Thyroid gland (tissue), 4 donors: ENCODE measurements at regions not wholly inside any gene's neighbourhood (a gene's known extent, or its start where the extent isn't known, plus 50 kb on each side); places are given as distances from the start of the nearest gene placed in this dataset.

ENCODE experiments used
- DNase-seq, 2 donors: peaks; one replicate each; pipeline ENCODE4 v3.0.0-alpha.2; 2019
- H3K27ac ChIP-seq, 3 donors: fragments of 200-600 bp; sonication (generic); 1 replicate in 2 of 3; 2 replicates in 1 of 3; pipeline ENCODE4 v1.5.1; 2016 to 2019; ENCODE audit warnings: mild to moderate bottlenecking in 1 of 3, moderate library complexity in 1 of 3
- H3K27me3 ChIP-seq: fragments of 200-600 bp; sonication (generic); one replicate; pipeline ENCODE4 v1.5.1; 2019
- H3K36me3 ChIP-seq, 2 donors: fragments of 200-600 bp; sonication (generic); one replicate each; pipeline ENCODE4 v1.5.1; 2016 to 2019
- H3K4me1 ChIP-seq, 2 donors: fragments of 200-600 bp; sonication (generic); one replicate each; pipeline ENCODE4 v1.5.1; 2017 to 2019
- H3K4me3 ChIP-seq, 3 donors: fragments of 200-600 bp; sonication (generic); replicated peaks in 1 of 3; 1 replicate in 2 of 3; 2 replicates in 1 of 3; pipeline ENCODE4 v1.5.1; 2016; ENCODE audit warnings: mild to moderate bottlenecking in 1 of 3
- H3K9me3 ChIP-seq: fragments of 200-600 bp; sonication (generic); one replicate; pipeline ENCODE4 v1.5.1; 2017
- POLR2A ChIP-seq, 2 donors: fragments of 450-650 bp; IDR thresholded peaks; one replicate each; pipeline ENCODE4 v1.6.1; 2017; ENCODE audit warnings: antibody characterized with exemption in 2 of 2, mild to moderate bottlenecking in 2 of 2, moderate library complexity in 1 of 2
- WGBS, 2 donors: methylation state at CpG; one replicate each; pipeline ENCODE4 v1.1.5; 2017; 5-methylcytosine and 5-hydroxymethylcytosine counted together
- intact Hi-C: fragments of 100-400 bp; cut with DNase I; formaldehyde crosslinking; loops from one replicate; pipeline ENCODE4 v1.15.1; 2023
- TF ChIP-seq, protein P1 (sequence below), 6 experiments: fragments of 200-600 bp in 3 of 6; fragments of 450-650 bp in 3 of 6; sonication (generic) in 3 of 6; IDR thresholded peaks; one replicate each; pipeline ENCODE4 v1.5.1; 2016 to 2019; ENCODE audit warnings: antibody characterized with exemption in 6 of 6, mild to moderate bottlenecking in 2 of 6, inconsistent platforms in 1 of 6, moderate library complexity in 1 of 6

DNA sequence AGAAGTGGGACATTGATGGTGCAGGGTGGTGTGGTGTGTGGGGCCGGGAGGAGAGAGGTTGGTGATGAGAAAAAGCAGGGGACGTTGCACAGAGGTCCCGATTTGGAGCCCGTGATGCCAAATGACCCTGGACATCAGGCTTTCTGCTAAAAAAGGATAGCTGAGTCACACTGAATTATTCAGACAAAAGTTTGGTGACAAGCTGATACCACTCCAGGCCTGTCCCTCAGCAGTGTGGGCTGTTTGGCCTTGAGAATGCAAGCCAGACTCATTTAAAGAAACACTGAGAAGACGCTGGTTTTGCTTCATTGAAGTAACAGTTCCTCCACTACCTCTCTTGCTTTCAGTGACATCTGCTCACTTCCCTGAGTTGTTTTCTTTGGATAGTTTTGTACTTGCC is 262.1 kb upstream of the PWP1 start:
- 77 to 84% methylated on average over 5 of the region's 5 CpGs for WGBS, 2 donors
- Histone ChIP-seq H3K4me3 (no peak overlapping the region), H3K27ac (no peak overlapping the region), H3K4me1 (peaks cover 4 to 22% of the 10 kb centered on the region in 2 donors), H3K27me3 (no peaks in the 10 kb centered on the region), H3K9me3 (no peaks in the 10 kb centered on the region), H3K36me3 (no peaks in the 10 kb centered on the region)
- no peak for DNase-seq
- no peak for TF ChIP-seq POLR2A (IDR thresholded peaks at IDR 0.05)
- TF ChIP-seq, protein P1, sequence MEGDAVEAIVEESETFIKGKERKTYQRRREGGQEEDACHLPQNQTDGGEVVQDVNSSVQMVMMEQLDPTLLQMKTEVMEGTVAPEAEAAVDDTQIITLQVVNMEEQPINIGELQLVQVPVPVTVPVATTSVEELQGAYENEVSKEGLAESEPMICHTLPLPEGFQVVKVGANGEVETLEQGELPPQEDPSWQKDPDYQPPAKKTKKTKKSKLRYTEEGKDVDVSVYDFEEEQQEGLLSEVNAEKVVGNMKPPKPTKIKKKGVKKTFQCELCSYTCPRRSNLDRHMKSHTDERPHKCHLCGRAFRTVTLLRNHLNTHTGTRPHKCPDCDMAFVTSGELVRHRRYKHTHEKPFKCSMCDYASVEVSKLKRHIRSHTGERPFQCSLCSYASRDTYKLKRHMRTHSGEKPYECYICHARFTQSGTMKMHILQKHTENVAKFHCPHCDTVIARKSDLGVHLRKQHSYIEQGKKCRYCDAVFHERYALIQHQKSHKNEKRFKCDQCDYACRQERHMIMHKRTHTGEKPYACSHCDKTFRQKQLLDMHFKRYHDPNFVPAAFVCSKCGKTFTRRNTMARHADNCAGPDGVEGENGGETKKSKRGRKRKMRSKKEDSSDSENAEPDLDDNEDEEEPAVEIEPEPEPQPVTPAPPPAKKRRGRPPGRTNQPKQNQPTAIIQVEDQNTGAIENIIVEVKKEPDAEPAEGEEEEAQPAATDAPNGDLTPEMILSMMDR (IDR thresholded peaks at IDR 0.05): no peak
- intact Hi-C loops: no loop called here

DNA sequence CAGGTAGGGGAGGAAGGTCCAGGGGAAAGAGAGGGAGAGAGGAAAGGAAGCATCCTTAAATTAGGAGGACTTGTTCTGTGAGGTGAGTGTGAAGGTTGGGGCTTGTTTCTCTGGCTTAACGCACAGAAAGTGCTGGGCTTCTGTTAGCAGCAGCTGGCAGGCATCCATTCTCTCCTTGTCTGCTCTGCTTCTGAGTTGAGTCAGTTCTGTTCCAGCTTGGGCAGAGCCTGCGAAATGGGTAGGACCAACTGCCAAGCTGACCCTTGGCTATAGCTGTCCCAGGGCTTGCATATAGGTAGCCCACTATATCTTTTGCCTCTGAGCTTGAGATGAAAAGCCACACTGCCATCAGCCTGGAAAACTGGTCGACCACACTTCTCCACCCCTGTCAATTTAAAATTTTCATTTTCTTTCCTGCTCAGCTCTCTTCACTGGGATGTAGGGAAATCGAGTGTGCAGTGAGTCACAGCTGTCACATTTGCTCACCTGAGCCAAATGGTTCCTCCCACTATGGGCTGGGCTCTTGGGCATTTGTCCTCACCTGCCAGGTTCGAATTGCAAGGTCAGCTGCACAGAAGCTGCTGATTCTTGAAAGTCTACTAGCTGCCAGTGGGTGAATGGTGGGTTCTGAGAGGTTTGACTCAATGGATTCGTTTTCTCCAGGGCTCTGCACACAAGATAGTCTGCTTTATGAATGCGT is 256.4 kb upstream of the PWP1 start:
- H3K4me1 ChIP-seq: peaks cover 6 to 14% of the 10 kb centered on the region in 2 donors
- no peak overlapping the region for H3K4me3 ChIP-seq
- intact Hi-C loops: no loop called here
- 46 to 48% methylated on average over 7 of the region's 7 CpGs for WGBS, 2 donors
- no peaks in the 10 kb centered on the region for H3K27me3 ChIP-seq
- H3K27ac ChIP-seq: peak overlapping the region; percentile 69 to 75 (median 70)
- H3K36me3 ChIP-seq: no peaks in the 10 kb centered on the region
- H3K9me3 ChIP-seq: no peaks in the 10 kb centered on the region
- DNase-seq: peak; percentile 84 to 89
- peak in 1 of 2 donors; percentile 48 for TF ChIP-seq POLR2A (IDR thresholded peaks at IDR 0.05)
- TF ChIP-seq, protein P1 (IDR thresholded peaks at IDR 0.05): no peak

DNA sequence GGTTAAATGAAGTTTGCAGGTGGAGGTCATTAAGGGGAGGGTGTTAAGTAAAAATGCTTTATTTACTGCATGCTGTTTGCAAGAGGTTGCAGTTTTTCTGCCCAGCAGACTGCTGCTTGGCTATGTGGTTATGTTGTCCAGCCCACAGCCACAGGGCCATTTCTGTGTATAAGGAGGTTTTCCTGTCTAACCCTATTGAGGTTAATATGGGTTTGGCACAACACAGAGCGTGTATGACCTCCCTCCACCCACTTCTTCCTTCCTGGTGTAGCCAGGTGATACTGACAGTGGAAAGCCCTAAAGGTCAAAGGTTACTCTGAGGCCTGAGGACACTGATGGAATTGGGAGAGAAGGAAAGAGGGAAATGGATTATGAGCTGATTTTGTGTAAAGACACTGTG is 253.7 kb upstream of the PWP1 start:
- no peak for TF ChIP-seq POLR2A (IDR thresholded peaks at IDR 0.05)
- TF ChIP-seq, protein P1 (IDR thresholded peaks at IDR 0.05): no peak
- intact Hi-C loops: no loop called here
- WGBS, 2 donors: 79 to 85% methylated on average over 1 of the region's 1 CpG

DNA sequence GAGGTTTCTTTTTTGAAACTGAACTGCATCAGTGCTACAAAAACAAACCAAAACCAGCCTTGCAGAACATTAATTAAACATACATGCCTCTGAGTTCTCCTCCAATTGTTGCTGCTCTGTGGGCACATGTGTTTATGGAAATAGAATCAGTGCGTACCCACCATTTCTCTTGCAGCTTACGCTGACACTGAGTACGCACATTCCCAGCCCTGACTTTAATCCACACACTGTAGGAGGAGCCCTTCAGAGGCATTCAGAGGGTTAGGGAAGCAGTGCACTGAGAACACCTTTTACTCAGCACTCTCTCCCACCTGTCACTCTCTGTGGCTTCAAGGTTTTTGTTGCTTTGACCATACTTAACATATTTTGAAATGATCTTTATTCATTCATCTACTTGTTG is 250.5 kb upstream of the PWP1 start:
- TF ChIP-seq POLR2A (IDR thresholded peaks at IDR 0.05): peak in 1 of 2 donors; percentile 68
- TF ChIP-seq, protein P1 (IDR thresholded peaks at IDR 0.05): no peak
- no peaks in the 10 kb centered on the region for H3K36me3 ChIP-seq
- intact Hi-C loops: no loop called here
- 28 to 61% methylated on average over 3 of the region's 3 CpGs for WGBS, 2 donors
- no peak overlapping the region for H3K4me3 ChIP-seq
- H3K4me1 ChIP-seq: peaks cover 35 to 42% of the 10 kb centered on the region in 2 donors
- H3K9me3 ChIP-seq: no peaks in the 10 kb centered on the region
- DNase-seq: peak; percentile 49 to 51
- H3K27me3 ChIP-seq: no peaks in the 10 kb centered on the region
- peak overlapping the region; percentile 90 to 96 (median 95) for H3K27ac ChIP-seq

More for the DNA sequence above, 253.7 kb upstream of the PWP1 start:
- no peak overlapping the region for H3K4me3 ChIP-seq
- no peaks in the 10 kb centered on the region for H3K36me3 ChIP-seq
- H3K9me3 ChIP-seq: no peaks in the 10 kb centered on the region
- peaks cover 32 to 42% of the 10 kb centered on the region in 2 donors for H3K4me1 ChIP-seq
- H3K27ac ChIP-seq: no peak overlapping the region
- H3K27me3 ChIP-seq: no peaks in the 10 kb centered on the region
- DNase-seq: no peak

DNA sequence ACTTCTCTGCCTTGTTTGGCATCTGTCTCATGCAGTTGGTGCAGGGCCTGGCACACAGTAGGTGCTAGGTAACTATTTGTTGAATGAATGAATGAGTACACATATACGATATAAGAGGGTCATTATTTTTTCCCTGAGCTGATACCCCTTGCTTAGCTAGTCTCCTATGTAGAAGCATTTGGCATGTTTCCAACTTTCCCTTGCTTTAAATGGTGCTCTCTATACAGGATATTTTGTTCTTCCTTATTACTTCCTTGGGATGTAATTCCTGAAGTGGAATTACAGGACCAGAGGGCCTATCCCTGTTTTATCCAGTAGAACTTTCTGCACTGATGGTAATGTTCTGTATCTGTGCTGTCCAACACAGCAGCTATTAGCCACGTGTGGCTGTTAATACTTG is 250.1 kb upstream of the PWP1 start:
- DNase-seq: no peak
- no peaks in the 10 kb centered on the region for H3K36me3 ChIP-seq
- no peak for TF ChIP-seq POLR2A (IDR thresholded peaks at IDR 0.05)
- TF ChIP-seq, protein P1 (IDR thresholded peaks at IDR 0.05): no peak
- WGBS, 2 donors: 52 to 69% methylated on average over 2 of the region's 2 CpGs
- no peaks in the 10 kb centered on the region for H3K9me3 ChIP-seq
- H3K4me3 ChIP-seq: no peak overlapping the region
- intact Hi-C loops: no loop called here
- H3K4me1 ChIP-seq: peaks cover 35 to 42% of the 10 kb centered on the region in 2 donors
- no peaks in the 10 kb centered on the region for H3K27me3 ChIP-seq
- H3K27ac ChIP-seq: peak overlapping the region; percentile 90 to 96 (median 95)
